H9 (cell line): ENCODE measurements at regions not wholly inside any gene's neighbourhood (a gene's known extent, or its start where the extent isn't known, plus 50 kb on each side); places are given as distances from the start of the nearest gene placed in this dataset.

Experiments used
- DNase-seq: peaks from one replicate; pipeline ENCODE4 v3.0.0-alpha.2; 2017
- H2AFZ ChIP-seq: one replicate; pipeline ENCODE4 v1.6.1; 2013; ENCODE audit warnings: mild to moderate bottlenecking, low read length, control low read depth, moderate library complexity
- H2AK5ac ChIP-seq: 2 replicates; pipeline ENCODE4 v1.6.1; 2013; ENCODE audit warnings: low read length, control low read depth, mixed read lengths; ENCODE audit not compliant: insufficient read length
- H2BK120ac ChIP-seq: one replicate; pipeline ENCODE4 v1.6.1; 2013; ENCODE audit warnings: low read depth, mild to moderate bottlenecking, low read length, control low read depth, inconsistent platforms; ENCODE audit not compliant: poor library complexity, severe bottlenecking
- H2BK12ac ChIP-seq: 2 replicates; pipeline ENCODE4 v1.6.1; 2013; ENCODE audit warnings: low read length, control low read depth, mixed read lengths, low read depth; ENCODE audit not compliant: insufficient read length
- H2BK15ac ChIP-seq: 2 replicates; pipeline ENCODE4 v1.6.1; 2013; ENCODE audit warnings: low read depth, low read length, control low read depth
- H2BK20ac ChIP-seq: one replicate; pipeline ENCODE4 v1.6.1; 2013; ENCODE audit warnings: low read depth, mild to moderate bottlenecking, low read length, control low read depth, inconsistent platforms; ENCODE audit not compliant: poor library complexity, severe bottlenecking
- H2BK5ac ChIP-seq: 2 replicates; pipeline ENCODE4 v1.6.1; 2013; ENCODE audit warnings: low read length, control low read depth, mixed read lengths; ENCODE audit not compliant: insufficient read length
- H3K14ac ChIP-seq: 2 replicates; pipeline ENCODE4 v1.6.1; 2013; ENCODE audit warnings: low read length, control low read depth; ENCODE audit not compliant: insufficient read depth
- H3K18ac ChIP-seq: 2 replicates; pipeline ENCODE4 v1.6.1; 2013; ENCODE audit warnings: low read depth, mild to moderate bottlenecking, mixed read lengths, low read length, control low read depth; ENCODE audit not compliant: insufficient read length
- H3K23ac ChIP-seq: 2 replicates; pipeline ENCODE4 v1.6.1; 2013; ENCODE audit warnings: low read length, control low read depth, mixed read lengths, low read depth; ENCODE audit not compliant: insufficient read length
- H3K23me2 ChIP-seq: 2 replicates; pipeline ENCODE4 v1.6.1; 2013; ENCODE audit warnings: low read depth, mild to moderate bottlenecking, mixed read lengths, low read length, control low read depth; ENCODE audit not compliant: insufficient read length, poor library complexity, severe bottlenecking
- H3K27ac ChIP-seq: 2 replicates; pipeline ENCODE4 v1.5.1; 2013; ENCODE audit warnings: low read length, control low read depth, mixed read lengths, low read depth; ENCODE audit not compliant: insufficient read length
- H3K27me3 ChIP-seq: 2 replicates; pipeline ENCODE4 v1.6.1; 2013; ENCODE audit warnings: low read length, control low read depth, inconsistent platforms; ENCODE audit not compliant: insufficient read depth
- H3K4ac ChIP-seq: 2 replicates; pipeline ENCODE4 v1.6.1; 2013; ENCODE audit warnings: low read depth, mild to moderate bottlenecking, control low read depth, inconsistent platforms, low read length, moderate library complexity
- H3K4me1 ChIP-seq: 2 replicates; pipeline ENCODE4 v1.6.1; 2013; ENCODE audit warnings: low read length, control low read depth, inconsistent platforms; ENCODE audit not compliant: insufficient read depth
- H3K4me2 ChIP-seq: 2 replicates; pipeline ENCODE4 v1.6.1; 2013; ENCODE audit warnings: low read length, control low read depth, mixed read lengths; ENCODE audit not compliant: insufficient read length, insufficient read depth
- H3K56ac ChIP-seq: 2 replicates; pipeline ENCODE4 v1.6.1; 2013; ENCODE audit warnings: low read depth, mild to moderate bottlenecking, mixed read lengths, low read length, control low read depth; ENCODE audit not compliant: insufficient read length
- H3K79me1 ChIP-seq: 2 replicates; pipeline ENCODE4 v1.6.1; 2013; ENCODE audit warnings: low read depth, mild to moderate bottlenecking, moderate library complexity, low read length, control low read depth, inconsistent platforms; ENCODE audit not compliant: insufficient read depth, poor library complexity, severe bottlenecking
- H3K79me2 ChIP-seq: 2 replicates; pipeline ENCODE4 v1.6.1; 2013; ENCODE audit warnings: low read length, control low read depth, inconsistent platforms; ENCODE audit not compliant: insufficient read depth
- H3K9ac ChIP-seq: 2 replicates; pipeline ENCODE4 v1.6.1; 2013; ENCODE audit warnings: low read length, control low read depth, mixed read lengths; ENCODE audit not compliant: insufficient read length; ENCODE audit errors: extremely low read depth
- H3K9me3 ChIP-seq: one replicate; pipeline ENCODE4 v1.6.1; 2013; ENCODE audit warnings: low read depth, low read length, inconsistent platforms; ENCODE audit not compliant: control insufficient read depth
- H3T11ph ChIP-seq: one replicate; pipeline ENCODE4 v1.6.1; 2013; ENCODE audit warnings: mild to moderate bottlenecking, low read length, control low read depth, inconsistent platforms
- H4K20me1 ChIP-seq: one replicate; pipeline ENCODE4 v1.6.1; 2013; ENCODE audit not compliant: control insufficient read depth, insufficient read length, insufficient read depth
- H4K5ac ChIP-seq: 2 replicates; pipeline ENCODE4 v1.6.1; 2013; ENCODE audit warnings: low read depth, mild to moderate bottlenecking, mixed read lengths, low read length, control low read depth; ENCODE audit not compliant: insufficient read length
- H4K8ac ChIP-seq: replicated peaks from 2 replicates; pipeline ENCODE4 v1.6.1; 2013; ENCODE audit warnings: low read length, control low read depth, mixed read lengths, low read depth; ENCODE audit not compliant: insufficient read length
- H4K91ac ChIP-seq: 2 replicates; pipeline ENCODE4 v1.6.1; 2013; ENCODE audit warnings: low read depth, mild to moderate bottlenecking, moderate library complexity, mixed read lengths, low read length, control low read depth; ENCODE audit not compliant: insufficient read length
- H3K27ac Mint-ChIP-seq, 3 experiments: 2 replicates in 2 of 3; 3 replicates in 1 of 3; pipeline ENCODE4 v1.8.0; 2020 to 2021; ENCODE audit warnings: mixed read lengths in 3 of 3, mild to moderate bottlenecking in 1 of 3, moderate library complexity in 1 of 3
- H3K27me3 Mint-ChIP-seq: 2 replicates; pipeline ENCODE4 v1.8.0; 2021; ENCODE audit warnings: low read depth, mild to moderate bottlenecking, moderate library complexity, mixed read lengths
- H3K36me3 Mint-ChIP-seq, 3 experiments: 2 replicates in 2 of 3; 3 replicates in 1 of 3; pipeline ENCODE4 v1.8.0; 2020 to 2021; ENCODE audit warnings: low read depth in 3 of 3, mixed read lengths in 3 of 3; ENCODE audit not compliant: insufficient read depth in 1 of 3
- H3K4me1 Mint-ChIP-seq, 2 experiments: 2 replicates each; pipeline ENCODE4 v1.8.0; 2020; ENCODE audit warnings: mixed read lengths in 2 of 2
- H3K4me3 Mint-ChIP-seq, 2 experiments: 2 replicates in 1 of 2; 3 replicates in 1 of 2; pipeline ENCODE4 v1.8.0; 2020 to 2021; ENCODE audit warnings: mild to moderate bottlenecking in 2 of 2, mixed read lengths in 2 of 2, moderate library complexity in 1 of 2
- H3K9me3 Mint-ChIP-seq, 2 experiments: 2 replicates in 1 of 2; 3 replicates in 1 of 2; pipeline ENCODE4 v1.8.0; 2020; ENCODE audit warnings: mild to moderate bottlenecking in 2 of 2, mixed read lengths in 2 of 2, moderate library complexity in 1 of 2
- TF ChIP-seq, protein P1 (sequence below): fragments of 200-600 bp; sonication (generic); conservative IDR thresholded peaks from 3 replicates; pipeline ENCODE4 v1.8.0; 2021; ENCODE audit warnings: antibody characterized with exemption, mild to moderate bottlenecking

DNA sequence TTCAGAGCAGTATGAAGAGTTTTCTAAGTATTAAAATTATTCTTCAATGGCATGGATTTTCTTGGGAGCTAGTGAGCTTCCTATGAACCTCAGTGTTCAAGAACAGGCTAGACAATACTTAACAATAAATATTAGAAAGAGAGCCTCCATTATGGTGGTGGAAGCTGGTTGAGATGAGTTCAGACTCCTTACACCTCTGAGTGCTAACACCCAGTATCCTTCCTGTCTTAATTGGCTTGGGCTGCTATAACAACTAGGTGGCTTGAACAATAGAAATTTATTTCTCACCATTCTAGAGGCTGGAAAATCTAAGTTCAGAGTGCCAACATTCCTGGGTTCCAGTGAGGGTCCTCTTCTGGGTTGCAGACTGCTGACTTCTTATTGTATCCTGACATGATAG is 369.4 kb upstream of the HNRNPA3 start:
- Histone ChIP-seq H2BK12ac (no peak overlapping the region), H3K23ac (no peak overlapping the region), H2AFZ (no peak overlapping the region), H3K4me2 (no peak overlapping the region), H3K27ac (no peak overlapping the region), H4K5ac (no peak overlapping the region), H3K4me1 (no peaks in the 10 kb centered on the region), H4K20me1 (no peaks in the 10 kb centered on the region), H3K79me1 (no peaks in the 10 kb centered on the region), H4K91ac (no peak overlapping the region), H3K79me2 (no peaks in the 10 kb centered on the region), H3K18ac (no peak overlapping the region), H4K8ac (no peak overlapping the region), H2AK5ac (no peak overlapping the region), H3K27me3 (no peaks in the 10 kb centered on the region), H2BK5ac (no peak overlapping the region), H3K4ac (no peak overlapping the region), H3K56ac (no peak overlapping the region), H3K9me3 (no peaks in the 10 kb centered on the region), H2BK20ac (no peak overlapping the region), H3K9ac (no peak overlapping the region), H2BK15ac (no peak overlapping the region), H3T11ph (no peak overlapping the region), H2BK120ac (no peak overlapping the region), H3K14ac (no peak overlapping the region), H3K23me2 (no peaks in the 10 kb centered on the region)
- DNase-seq: no peak
- Mint-ChIP-seq H3K27me3 (peaks cover 2% of the 10 kb centered on the region), H3K4me3 (no peak overlapping the region), H3K9me3 (no peaks in the 10 kb centered on the region), H3K4me1 (0 out of 4 replicates have a peak, but pooled peaks cover 0 to 2% of the 10 kb centered on the region in 2 experiments), H3K36me3 (no peaks in the 10 kb centered on the region), H3K27ac (no peak overlapping the region)
- TF ChIP-seq, protein P1, sequence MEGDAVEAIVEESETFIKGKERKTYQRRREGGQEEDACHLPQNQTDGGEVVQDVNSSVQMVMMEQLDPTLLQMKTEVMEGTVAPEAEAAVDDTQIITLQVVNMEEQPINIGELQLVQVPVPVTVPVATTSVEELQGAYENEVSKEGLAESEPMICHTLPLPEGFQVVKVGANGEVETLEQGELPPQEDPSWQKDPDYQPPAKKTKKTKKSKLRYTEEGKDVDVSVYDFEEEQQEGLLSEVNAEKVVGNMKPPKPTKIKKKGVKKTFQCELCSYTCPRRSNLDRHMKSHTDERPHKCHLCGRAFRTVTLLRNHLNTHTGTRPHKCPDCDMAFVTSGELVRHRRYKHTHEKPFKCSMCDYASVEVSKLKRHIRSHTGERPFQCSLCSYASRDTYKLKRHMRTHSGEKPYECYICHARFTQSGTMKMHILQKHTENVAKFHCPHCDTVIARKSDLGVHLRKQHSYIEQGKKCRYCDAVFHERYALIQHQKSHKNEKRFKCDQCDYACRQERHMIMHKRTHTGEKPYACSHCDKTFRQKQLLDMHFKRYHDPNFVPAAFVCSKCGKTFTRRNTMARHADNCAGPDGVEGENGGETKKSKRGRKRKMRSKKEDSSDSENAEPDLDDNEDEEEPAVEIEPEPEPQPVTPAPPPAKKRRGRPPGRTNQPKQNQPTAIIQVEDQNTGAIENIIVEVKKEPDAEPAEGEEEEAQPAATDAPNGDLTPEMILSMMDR: no peak
